NCI-H446 (cell line): ENCODE measurements at regions not wholly inside any gene's neighbourhood (a gene's known extent, or its start where the extent isn't known, plus 50 kb on each side); places are given as distances from the start of the nearest gene placed in this dataset.
"Not testable (repeated sequence)": the region's sequence is repeated elsewhere in the genome, so short reads cannot be mapped to it uniquely, and the experiment has no call there.

ENCODE experiments used
- DNase-seq, 2 experiments: peaks; one replicate each; lab custom pipeline; 2025; lab: John Stamatoyannopoulos, UW

- DNase-seq = no peak
Observed at GRCh38 chr2:14752295-14752694, 119.8 kb downstream of the LRATD1 start.

- DNase-seq = no peak
Observed at GRCh38 chr2:14756122-14756541, 123.6 kb downstream of the LRATD1 start.

DNA sequence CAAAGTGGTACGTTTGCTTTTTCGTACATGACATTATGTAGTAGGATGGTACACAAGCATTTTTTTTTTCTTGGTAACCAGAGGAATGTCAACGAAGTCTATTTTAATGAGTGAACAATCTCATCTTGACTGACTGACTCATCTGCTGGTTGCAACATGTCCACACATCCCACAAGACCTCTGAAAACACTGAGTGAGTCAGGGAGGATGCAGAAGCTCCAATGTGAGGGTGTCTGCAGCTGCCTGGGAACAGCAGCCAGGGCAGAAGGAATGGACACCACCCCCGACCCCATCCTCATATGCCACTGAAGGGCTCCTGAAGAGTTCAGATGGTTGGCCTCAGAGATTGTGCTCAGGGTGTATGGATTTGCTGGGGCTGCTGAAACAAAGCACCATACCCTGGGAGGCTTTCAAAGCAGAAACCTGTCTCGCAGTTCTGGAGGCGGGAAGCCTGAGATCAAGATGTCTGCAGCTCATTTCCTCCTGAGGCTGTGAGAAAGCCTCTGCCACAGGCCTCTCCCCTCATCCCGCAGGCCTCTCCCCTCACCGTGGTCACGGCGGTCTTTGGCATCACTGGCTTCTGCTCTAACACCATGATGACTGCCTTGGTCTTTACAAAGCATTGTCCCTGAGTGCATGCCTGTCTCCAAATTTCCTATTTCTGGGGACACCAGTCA lies 124.6 kb downstream of the LRATD1 start:
- no peak for DNase-seq

- no peak for DNase-seq
Observed at GRCh38 chr2:14759082-14759481, 126.6 kb downstream of the LRATD1 start.

GRCh38 chr2:14760169-14760568 lies 127.7 kb downstream of the LRATD1 start:
- DNase-seq = no peak

DNA sequence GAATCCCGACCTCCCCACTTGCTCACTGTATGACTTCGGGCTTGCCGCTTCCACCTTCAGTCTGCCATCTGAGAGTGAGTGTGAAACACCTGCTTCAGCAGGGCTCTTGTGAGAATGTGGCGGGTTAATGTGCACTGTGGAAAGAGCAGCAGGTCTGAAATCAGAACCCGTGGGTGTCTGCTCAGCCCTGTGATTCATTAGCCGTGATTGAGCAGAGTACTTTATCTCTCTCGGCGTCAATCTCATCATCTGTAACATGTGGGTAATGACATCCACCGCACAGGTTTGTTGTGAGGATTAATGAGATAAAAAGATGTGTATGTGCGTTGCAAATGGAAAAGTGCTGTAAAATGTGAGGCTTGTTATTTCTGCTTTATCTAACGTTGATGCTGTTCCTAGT lies 128.6 kb downstream of the LRATD1 start:
- DNase-seq = no peak

DNA sequence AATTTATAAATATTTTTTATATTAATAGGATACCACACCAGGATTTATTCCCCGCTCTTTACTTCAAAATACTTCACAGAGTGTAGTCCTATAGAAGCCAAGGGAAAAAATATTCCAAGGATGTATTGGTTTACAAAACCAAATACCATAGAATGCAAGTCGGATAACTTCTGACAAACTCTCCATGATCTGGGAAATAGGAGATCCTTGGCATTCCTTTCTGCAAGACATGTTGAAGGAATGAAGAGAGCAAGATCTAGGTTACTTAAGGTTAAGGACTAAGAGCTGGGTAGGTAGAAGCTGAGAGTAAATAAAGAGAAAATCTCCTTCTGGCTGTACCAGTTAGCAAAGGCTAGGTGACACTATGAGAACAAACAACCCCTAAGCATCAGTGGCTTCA lies 141.2 kb downstream of the LRATD1 start:
- DNase-seq = no peak

- no peak for DNase-seq
Observed at GRCh38 chr2:14774436-14774968, 142.0 kb downstream of the LRATD1 start.

DNA sequence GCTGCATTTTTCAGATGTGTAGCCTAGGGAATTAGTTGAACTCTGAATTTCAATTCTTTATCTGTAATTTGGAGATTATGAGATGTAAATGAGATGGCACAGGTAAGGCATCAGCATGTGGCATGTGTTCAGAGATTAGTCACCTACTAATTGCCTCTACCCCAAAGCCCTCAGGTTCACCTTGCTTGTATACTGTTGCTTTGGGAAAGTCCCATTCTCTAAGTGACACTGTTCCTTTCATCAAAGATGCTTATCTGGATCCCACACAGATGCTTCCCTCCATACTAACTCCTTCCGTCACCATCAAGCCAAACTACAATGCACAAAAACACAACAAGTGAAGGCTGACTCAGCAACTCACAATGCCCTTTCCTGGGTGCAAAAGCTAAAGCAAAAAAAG lies 143.7 kb downstream of the LRATD1 start:
- DNase-seq = no peak

GRCh38 chr2:14778015-14778414 lies 145.5 kb downstream of the LRATD1 start:
- no peak for DNase-seq

GRCh38 chr2:14779252-14779651 lies 146.7 kb downstream of the LRATD1 start:
- no peak for DNase-seq

GRCh38 chr2:14781142-14781541 lies 148.6 kb downstream of the LRATD1 start:
- DNase-seq = no peak

DNA sequence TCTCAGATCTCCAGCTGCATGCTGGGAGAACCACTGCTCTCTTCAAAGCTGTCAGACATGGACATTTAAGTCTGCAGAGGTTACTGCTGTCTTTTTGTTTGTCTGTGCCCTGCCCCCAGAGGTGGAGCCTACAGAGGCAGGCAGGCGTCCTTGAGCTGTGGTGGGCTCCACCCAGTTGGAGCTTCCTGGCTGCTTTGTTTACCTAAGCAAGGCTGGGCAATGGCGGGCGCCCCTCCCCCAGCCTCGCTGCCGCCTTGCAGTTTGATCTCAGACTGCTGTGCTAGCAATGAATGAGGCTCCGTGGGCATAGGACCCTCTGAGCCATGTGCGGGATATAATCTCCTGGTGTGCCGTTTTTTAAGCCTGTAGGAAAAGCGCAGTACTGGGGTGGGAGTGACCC lies 156.3 kb downstream of the LRATD1 start:
- not testable (repeated sequence) for DNase-seq

DNA sequence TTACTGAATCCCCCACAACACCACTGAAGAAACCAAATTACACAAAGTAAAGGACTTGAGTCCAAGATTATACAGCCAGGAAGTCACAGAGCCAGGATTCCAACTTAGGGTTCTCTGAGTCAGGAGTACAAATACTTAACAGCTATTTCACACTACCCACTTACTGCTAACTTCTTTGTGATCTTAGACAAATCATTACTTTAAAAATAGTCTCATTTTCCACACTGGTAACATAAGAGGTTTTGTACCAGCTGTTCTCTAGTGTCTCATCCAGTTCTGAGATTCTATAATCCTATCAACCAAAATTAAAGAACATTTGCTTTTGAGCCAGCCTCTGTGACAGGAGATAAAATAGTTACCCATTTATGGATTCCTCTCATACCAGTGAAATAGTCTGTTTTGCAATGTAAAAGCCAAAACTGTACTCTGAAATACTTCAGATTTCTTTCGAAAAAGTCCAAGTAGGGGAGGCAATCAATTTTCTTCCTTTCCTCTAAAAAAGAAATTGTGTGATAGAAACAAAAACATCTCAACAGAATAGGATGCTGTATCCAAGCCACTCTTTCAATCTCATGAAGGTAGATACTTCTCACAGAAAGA lies 157.6 kb downstream of the LRATD1 start:
- no peak for DNase-seq

DNA sequence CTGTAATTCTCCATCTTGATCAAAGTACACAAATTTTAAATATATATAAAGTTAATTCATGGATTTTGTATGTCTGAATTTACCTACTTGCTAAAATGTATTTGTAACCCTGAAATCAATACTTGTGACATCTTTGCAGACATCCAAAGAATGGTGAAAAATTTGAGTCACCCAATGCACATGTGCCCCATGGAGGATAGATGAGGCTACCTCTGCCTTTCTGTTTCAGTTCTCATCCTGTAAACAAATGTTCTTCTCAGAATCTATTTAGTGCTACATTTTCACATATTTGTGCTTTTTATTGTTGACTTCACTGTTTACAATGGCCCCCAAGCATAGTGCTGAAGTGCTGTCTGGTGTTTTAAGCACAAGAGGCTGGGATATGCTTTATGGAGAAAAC lies 171.5 kb downstream of the LRATD1 start:
- no peak for DNase-seq

- no peak for DNase-seq
Observed at GRCh38 chr2:14804902-14805301, 172.4 kb downstream of the LRATD1 start.

- no peak for DNase-seq
Observed at GRCh38 chr2:14806613-14807012, 174.1 kb downstream of the LRATD1 start.

- DNase-seq = no peak
Observed at GRCh38 chr2:14815201-14815600, 182.7 kb downstream of the LRATD1 start.

DNA sequence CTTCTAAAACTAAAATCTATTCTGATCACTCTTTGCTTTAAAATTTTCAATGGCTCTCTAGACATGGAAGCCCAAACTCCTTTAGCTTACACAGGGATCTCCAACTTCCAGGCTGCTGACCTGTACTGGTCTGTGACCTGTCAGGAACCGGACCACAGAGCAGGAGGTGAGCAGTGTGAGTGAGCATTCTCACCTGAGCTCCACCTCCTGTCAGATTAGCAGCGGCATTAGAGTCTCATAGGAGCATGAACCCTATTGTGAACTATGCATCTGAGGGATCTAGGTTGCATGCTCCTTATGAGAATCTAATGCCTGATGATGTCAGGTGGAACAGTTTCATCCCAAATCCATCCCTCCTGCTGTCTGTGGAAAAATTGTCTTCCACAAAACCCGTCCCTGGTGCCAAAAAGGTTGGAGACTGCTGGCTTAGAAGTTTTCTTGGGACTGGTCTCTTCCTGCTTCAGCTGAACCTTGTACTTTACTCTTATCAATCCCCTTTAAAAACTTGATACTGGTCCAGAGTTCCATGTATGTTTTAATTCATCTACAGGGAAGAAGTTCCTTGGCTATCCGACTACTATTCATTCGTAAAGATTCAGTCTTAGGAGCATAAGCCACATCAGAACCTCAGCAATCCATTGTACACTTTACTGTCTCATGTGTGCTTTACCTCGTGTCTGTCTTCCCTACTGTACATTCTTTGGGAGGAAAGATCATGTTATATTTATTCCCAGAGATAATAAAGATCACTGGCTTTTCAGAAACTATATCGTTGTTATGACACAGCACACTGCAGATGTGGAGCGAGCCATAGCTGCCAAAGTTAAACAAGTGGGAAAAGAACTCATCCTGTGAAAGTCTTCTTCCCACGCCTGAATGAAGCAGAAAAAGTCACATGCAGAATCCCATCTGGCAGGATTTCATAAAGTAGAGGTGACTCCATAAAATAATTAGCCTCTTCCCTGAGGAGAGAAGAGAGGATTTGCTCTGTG lies 183.8 kb downstream of the LRATD1 start:
- no peak for DNase-seq

- no peak for DNase-seq
Observed at GRCh38 chr2:14817848-14818247, 185.3 kb downstream of the LRATD1 start.

- no peak for DNase-seq
Observed at GRCh38 chr2:14826518-14826917, 194.0 kb downstream of the LRATD1 start.

- no peak for DNase-seq
Observed at GRCh38 chr2:14827226-14828023, 194.9 kb downstream of the LRATD1 start.
